ENCODE measurements at regions not wholly inside any gene's neighbourhood (a gene's known extent, or its start where the extent isn't known, plus 50 kb on each side); places are given as distances from the start of the nearest gene placed in this dataset.

DNA sequence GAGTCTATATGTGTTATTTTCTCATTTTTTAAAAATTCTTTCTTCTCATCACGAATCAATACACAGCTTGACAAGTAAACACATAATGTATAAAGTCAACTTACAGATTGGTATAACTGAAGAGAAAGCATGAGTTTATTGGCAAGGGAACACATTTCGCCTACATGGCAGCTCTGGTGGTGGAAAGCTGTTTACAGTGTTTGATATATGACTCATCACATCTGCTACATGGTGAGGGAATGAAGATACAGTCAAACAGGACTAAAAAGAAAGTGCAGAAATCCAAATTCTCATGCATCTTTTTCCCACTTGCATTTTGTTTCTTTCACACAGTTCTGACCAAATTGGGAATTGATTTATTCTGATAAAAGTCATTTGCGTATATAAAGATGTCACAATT lies 122.2 kb upstream of the ADGRL4 start:
- no peak overlapping the region for H3K4me3 ChIP-seq (ENCODE audit: low read length)
- no peaks in the 10 kb centered on the region for H4K20me1 ChIP-seq (ENCODE audit: insufficient read depth)
- TF ChIP-seq EZH2 (IDR thresholded peaks at IDR 0.05; ENCODE audit: borderline replicate concordance, insufficient read depth, low read length, poor library complexity, severe bottlenecking) (no peak), EP300 (conservative IDR thresholded peaks at IDR 0.05; ENCODE audit: poor library complexity, severe bottlenecking) (no peak), MXI1 (conservative IDR thresholded peaks at IDR 0.05; ENCODE audit: poor library complexity, severe bottlenecking) (no peak), TAF1 (IDR thresholded peaks at IDR 0.05; ENCODE audit: low read depth) (no peak), RAD21 (conservative IDR thresholded peaks at IDR 0.05) (no peak)
- TF ChIP-seq, protein P1, sequence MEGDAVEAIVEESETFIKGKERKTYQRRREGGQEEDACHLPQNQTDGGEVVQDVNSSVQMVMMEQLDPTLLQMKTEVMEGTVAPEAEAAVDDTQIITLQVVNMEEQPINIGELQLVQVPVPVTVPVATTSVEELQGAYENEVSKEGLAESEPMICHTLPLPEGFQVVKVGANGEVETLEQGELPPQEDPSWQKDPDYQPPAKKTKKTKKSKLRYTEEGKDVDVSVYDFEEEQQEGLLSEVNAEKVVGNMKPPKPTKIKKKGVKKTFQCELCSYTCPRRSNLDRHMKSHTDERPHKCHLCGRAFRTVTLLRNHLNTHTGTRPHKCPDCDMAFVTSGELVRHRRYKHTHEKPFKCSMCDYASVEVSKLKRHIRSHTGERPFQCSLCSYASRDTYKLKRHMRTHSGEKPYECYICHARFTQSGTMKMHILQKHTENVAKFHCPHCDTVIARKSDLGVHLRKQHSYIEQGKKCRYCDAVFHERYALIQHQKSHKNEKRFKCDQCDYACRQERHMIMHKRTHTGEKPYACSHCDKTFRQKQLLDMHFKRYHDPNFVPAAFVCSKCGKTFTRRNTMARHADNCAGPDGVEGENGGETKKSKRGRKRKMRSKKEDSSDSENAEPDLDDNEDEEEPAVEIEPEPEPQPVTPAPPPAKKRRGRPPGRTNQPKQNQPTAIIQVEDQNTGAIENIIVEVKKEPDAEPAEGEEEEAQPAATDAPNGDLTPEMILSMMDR (IDR thresholded peaks at IDR 0.05; ENCODE audit: poor library complexity, severe bottlenecking) = no peak
- H3K27ac ChIP-seq (ENCODE audit: low read length) = no peak overlapping the region
- no peaks in the 10 kb centered on the region for H3K79me2 ChIP-seq (replicated peaks; ENCODE audit: insufficient read depth, low read length)
- H2AFZ ChIP-seq (ENCODE audit: low read depth, low read length) = no peak overlapping the region
- H3K9me3 ChIP-seq (ENCODE audit: low read length) = no peaks in the 10 kb centered on the region
- H3K36me3 ChIP-seq (ENCODE audit: insufficient read depth, low read length) = no peaks in the 10 kb centered on the region
- H3K4me2 ChIP-seq (ENCODE audit: low read length) = no peak overlapping the region
- no peaks in the 10 kb centered on the region for H3K27me3 ChIP-seq (ENCODE audit: insufficient read depth, low read depth, low read length)
- H3K9ac ChIP-seq (ENCODE audit: low read length) = no peak overlapping the region
- H3F3A ChIP-seq (ENCODE audit: insufficient read depth, low read length, poor library complexity, severe bottlenecking) = no peaks in the 10 kb centered on the region
- no peaks in the 10 kb centered on the region for H3K9me2 ChIP-seq (ENCODE audit: insufficient read depth, low read length)

DNA sequence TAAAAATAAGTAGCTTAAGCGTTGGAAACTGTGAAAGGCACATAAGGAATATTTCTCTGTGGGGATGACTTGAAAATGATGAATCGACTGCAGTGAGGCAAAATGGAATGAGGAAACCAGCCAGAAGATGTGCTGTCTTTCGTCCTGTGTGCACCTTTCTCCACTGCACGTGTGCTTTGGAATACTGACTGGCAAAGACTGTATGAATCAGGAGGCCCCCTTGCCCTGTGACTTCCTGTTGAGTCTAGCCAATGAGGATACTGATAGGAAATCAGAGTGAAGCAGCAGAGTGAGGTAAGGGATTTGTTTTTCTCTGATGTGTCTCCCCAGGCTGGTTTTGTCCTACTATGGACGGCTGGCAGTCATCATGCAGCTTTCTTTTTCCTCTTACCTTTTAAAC lies 118.2 kb upstream of the ADGRL4 start:
- Histone ChIP-seq H3K4me2 (ENCODE audit: low read length) (no peak overlapping the region), H3K27me3 (ENCODE audit: insufficient read depth, low read depth, low read length) (no peaks in the 10 kb centered on the region), H3K4me3 (ENCODE audit: low read length) (no peak overlapping the region), H4K20me1 (ENCODE audit: insufficient read depth) (no peaks in the 10 kb centered on the region), H3F3A (ENCODE audit: insufficient read depth, low read length, poor library complexity, severe bottlenecking) (no peaks in the 10 kb centered on the region), H3K9ac (ENCODE audit: low read length) (no peak overlapping the region), H2AFZ (ENCODE audit: low read depth, low read length) (no peak overlapping the region), H3K36me3 (ENCODE audit: insufficient read depth, low read length) (no peaks in the 10 kb centered on the region), H3K79me2 (replicated peaks; ENCODE audit: insufficient read depth, low read length) (no peaks in the 10 kb centered on the region), H3K9me3 (ENCODE audit: low read length) (no peaks in the 10 kb centered on the region), H3K27ac (ENCODE audit: low read length) (no peak overlapping the region), H3K9me2 (ENCODE audit: insufficient read depth, low read length) (no peaks in the 10 kb centered on the region)
- TF ChIP-seq POLR2AphosphoS5 (IDR thresholded peaks at IDR 0.05) (no peak), RAD21 (conservative IDR thresholded peaks at IDR 0.05) (no peak), MXI1 (conservative IDR thresholded peaks at IDR 0.05; ENCODE audit: poor library complexity, severe bottlenecking) (no peak), TAF1 (IDR thresholded peaks at IDR 0.05; ENCODE audit: low read depth) (no peak), SMC3 (conservative IDR thresholded peaks at IDR 0.05; ENCODE audit: poor library complexity) (no peak), EP300 (conservative IDR thresholded peaks at IDR 0.05; ENCODE audit: poor library complexity, severe bottlenecking) (no peak), EZH2 (IDR thresholded peaks at IDR 0.05; ENCODE audit: borderline replicate concordance, insufficient read depth, low read length, poor library complexity, severe bottlenecking) (no peak)
- TF ChIP-seq, protein P2, sequence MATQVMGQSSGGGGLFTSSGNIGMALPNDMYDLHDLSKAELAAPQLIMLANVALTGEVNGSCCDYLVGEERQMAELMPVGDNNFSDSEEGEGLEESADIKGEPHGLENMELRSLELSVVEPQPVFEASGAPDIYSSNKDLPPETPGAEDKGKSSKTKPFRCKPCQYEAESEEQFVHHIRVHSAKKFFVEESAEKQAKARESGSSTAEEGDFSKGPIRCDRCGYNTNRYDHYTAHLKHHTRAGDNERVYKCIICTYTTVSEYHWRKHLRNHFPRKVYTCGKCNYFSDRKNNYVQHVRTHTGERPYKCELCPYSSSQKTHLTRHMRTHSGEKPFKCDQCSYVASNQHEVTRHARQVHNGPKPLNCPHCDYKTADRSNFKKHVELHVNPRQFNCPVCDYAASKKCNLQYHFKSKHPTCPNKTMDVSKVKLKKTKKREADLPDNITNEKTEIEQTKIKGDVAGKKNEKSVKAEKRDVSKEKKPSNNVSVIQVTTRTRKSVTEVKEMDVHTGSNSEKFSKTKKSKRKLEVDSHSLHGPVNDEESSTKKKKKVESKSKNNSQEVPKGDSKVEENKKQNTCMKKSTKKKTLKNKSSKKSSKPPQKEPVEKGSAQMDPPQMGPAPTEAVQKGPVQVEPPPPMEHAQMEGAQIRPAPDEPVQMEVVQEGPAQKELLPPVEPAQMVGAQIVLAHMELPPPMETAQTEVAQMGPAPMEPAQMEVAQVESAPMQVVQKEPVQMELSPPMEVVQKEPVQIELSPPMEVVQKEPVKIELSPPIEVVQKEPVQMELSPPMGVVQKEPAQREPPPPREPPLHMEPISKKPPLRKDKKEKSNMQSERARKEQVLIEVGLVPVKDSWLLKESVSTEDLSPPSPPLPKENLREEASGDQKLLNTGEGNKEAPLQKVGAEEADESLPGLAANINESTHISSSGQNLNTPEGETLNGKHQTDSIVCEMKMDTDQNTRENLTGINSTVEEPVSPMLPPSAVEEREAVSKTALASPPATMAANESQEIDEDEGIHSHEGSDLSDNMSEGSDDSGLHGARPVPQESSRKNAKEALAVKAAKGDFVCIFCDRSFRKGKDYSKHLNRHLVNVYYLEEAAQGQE (IDR thresholded peaks at IDR 0.05; ENCODE audit: borderline replicate concordance) = no peak
- TF ChIP-seq, protein P1 (IDR thresholded peaks at IDR 0.05; ENCODE audit: poor library complexity, severe bottlenecking) = no peak

Data from neural cell (in vitro differentiated cells).